ENCODE measurements at regions not wholly inside any gene's neighbourhood (a gene's known extent, or its start where the extent isn't known, plus 50 kb on each side); places are given as distances from the start of the nearest gene placed in this dataset.

DNA sequence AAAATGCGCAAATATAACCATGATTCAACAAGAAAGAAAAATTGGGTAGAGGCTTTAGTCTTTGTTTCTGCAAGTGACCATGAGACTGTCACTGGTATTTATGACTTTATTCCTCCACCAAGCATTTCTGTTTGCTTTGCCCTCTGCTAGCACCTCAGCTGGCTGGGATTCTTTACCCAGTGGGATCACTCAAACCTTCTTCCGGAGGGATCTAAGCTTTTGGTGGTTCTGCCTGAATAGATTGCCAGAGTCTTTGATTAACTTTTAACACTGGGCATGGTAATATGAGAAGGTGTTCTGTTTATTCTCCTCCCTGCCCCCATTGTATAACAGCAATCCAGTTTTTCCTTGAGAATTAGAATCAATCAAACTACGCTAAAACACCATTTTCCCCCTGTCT lies 59.1 kb upstream of the FBN2 start:
- Histone ChIP-seq H3K4me3 (ENCODE audit: low read depth in 2 of 2, low read length in 1 of 2) (no peak overlapping the region), H2AFZ (ENCODE audit: low read depth) (no peak overlapping the region), H3K36me3 (replicated peaks in 1 of 2; ENCODE audit: control insufficient read depth in 1 of 2, insufficient read depth in 2 of 2, low read length in 1 of 2) (no peaks in the 10 kb centered on the region), H3K9me3 (no peaks in the 10 kb centered on the region), H3K27me3 (ENCODE audit: insufficient read depth) (no peaks in the 10 kb centered on the region), H3K27ac (ENCODE audit: low read depth in 2 of 2, low read length in 1 of 2) (no peak overlapping the region), H3F3A (replicated peaks; ENCODE audit: insufficient read depth) (no peaks in the 10 kb centered on the region), H3K4me1 (ENCODE audit: control insufficient read depth in 1 of 2, insufficient read depth in 2 of 2, low read depth in 1 of 2, low read length in 1 of 2) (no peaks in the 10 kb centered on the region), H3K9me2 (no peaks in the 10 kb centered on the region), H3K4me2 (no peak overlapping the region), H4K20me1 (ENCODE audit: insufficient read depth) (no peaks in the 10 kb centered on the region), H3K79me2 (ENCODE audit: insufficient read depth) (no peaks in the 10 kb centered on the region), H3K9ac (no peak overlapping the region)
- ChIA-PET POLR2A (no interaction called here), CTCF (no interaction called here)
- TF ChIP-seq SIN3A (IDR thresholded peaks at IDR 0.05; ENCODE audit: borderline replicate concordance, low read depth, low read length) (no peak), SMC3 (IDR thresholded peaks at IDR 0.05; ENCODE audit: low read depth, low read length) (no peak), NFIC (IDR thresholded peaks at IDR 0.05; ENCODE audit: borderline replicate concordance) (no peak), GATA2 (CRISPR knock-in tag; IDR thresholded peaks at IDR 0.05) (no peak), YY1 (IDR thresholded peaks at IDR 0.05; ENCODE audit: low read depth) (no peak), FOXJ3 (CRISPR knock-in tag; IDR thresholded peaks at IDR 0.05) (no peak), RFX5 (IDR thresholded peaks at IDR 0.05; ENCODE audit: low read length) (no peak), ELF1 (IDR thresholded peaks at IDR 0.05) (no peak), POLR2AphosphoS5 (IDR thresholded peaks at IDR 0.05; ENCODE audit: low read depth, low read length) (no peak)
- TF ChIP-seq, protein P1, sequence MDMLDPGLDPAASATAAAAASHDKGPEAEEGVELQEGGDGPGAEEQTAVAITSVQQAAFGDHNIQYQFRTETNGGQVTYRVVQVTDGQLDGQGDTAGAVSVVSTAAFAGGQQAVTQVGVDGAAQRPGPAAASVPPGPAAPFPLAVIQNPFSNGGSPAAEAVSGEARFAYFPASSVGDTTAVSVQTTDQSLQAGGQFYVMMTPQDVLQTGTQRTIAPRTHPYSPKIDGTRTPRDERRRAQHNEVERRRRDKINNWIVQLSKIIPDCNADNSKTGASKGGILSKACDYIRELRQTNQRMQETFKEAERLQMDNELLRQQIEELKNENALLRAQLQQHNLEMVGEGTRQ (IDR thresholded peaks at IDR 0.05; ENCODE audit: borderline replicate concordance, low read depth, low read length) = no peak
- TF ChIP-seq, protein P2, sequence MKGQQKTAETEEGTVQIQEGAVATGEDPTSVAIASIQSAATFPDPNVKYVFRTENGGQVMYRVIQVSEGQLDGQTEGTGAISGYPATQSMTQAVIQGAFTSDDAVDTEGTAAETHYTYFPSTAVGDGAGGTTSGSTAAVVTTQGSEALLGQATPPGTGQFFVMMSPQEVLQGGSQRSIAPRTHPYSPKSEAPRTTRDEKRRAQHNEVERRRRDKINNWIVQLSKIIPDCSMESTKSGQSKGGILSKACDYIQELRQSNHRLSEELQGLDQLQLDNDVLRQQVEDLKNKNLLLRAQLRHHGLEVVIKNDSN (IDR thresholded peaks at IDR 0.05; ENCODE audit: borderline replicate concordance, low read depth) = no peak
- TF ChIP-seq, protein P3, sequence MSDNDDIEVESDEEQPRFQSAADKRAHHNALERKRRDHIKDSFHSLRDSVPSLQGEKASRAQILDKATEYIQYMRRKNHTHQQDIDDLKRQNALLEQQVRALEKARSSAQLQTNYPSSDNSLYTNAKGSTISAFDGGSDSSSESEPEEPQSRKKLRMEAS (IDR thresholded peaks at IDR 0.05; ENCODE audit: low read depth) = no peak
- DNase-seq = no peak
- 16% methylated on average over 3 of the region's 3 CpGs for WGBS (ENCODE audit: low lambda C conversion rate)

DNA sequence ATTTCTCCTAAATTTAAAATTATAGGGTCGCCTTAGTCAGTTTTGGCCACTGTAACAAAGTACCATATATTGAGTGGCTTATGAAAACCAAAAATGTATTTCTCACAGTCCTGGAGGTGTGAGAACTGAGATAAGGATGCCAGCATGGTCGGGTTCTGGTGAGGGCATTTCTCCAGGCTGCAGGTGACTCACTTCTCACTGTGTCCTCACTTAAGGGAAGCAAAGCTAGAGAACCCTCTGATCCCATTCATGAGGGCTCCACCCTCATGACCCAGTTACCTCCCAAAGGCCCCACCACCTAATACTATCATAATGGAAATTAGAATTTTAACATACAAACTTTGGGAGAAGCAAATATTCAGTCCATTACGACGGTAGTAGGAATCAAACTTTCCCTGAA lies 75.1 kb upstream of the FBN2 start:
- H2AFZ ChIP-seq (ENCODE audit: low read depth) = no peak overlapping the region
- TF ChIP-seq MXI1 (IDR thresholded peaks at IDR 0.05; ENCODE audit: low read depth, low read length) = no peak
- TF ChIP-seq, protein P2 (IDR thresholded peaks at IDR 0.05; ENCODE audit: borderline replicate concordance, low read depth) = no peak
- TF ChIP-seq EP300 (IDR thresholded peaks at IDR 0.05; ENCODE audit: borderline replicate concordance in 1 of 2, low read depth in 1 of 2, low read length in 1 of 2) = no peak
- no peak for TF ChIP-seq MEF2A (IDR thresholded peaks at IDR 0.05; ENCODE audit: borderline replicate concordance, low read depth)
- no peak for TF ChIP-seq GABPA (IDR thresholded peaks at IDR 0.05; ENCODE audit: low read depth)
- TF ChIP-seq FOXJ3 (CRISPR knock-in tag; IDR thresholded peaks at IDR 0.05) = no peak
- TF ChIP-seq POLR2AphosphoS5 (IDR thresholded peaks at IDR 0.05; ENCODE audit: low read depth, low read length) = no peak
- TF ChIP-seq RFX5 (IDR thresholded peaks at IDR 0.05; ENCODE audit: low read length) = no peak
- TF ChIP-seq NFIC (IDR thresholded peaks at IDR 0.05; ENCODE audit: borderline replicate concordance) = no peak
- no peak for TF ChIP-seq RAD21 (IDR thresholded peaks at IDR 0.05; ENCODE audit: low read length)
- TF ChIP-seq, protein P1 (IDR thresholded peaks at IDR 0.05; ENCODE audit: borderline replicate concordance, low read depth, low read length) = no peak
- no peak for TF ChIP-seq FOXM1 (IDR thresholded peaks at IDR 0.05; ENCODE audit: low read depth)
- TF ChIP-seq TEAD4 (IDR thresholded peaks at IDR 0.05; ENCODE audit: borderline replicate concordance, insufficient read depth) = no peak
- TF ChIP-seq, protein P4, sequence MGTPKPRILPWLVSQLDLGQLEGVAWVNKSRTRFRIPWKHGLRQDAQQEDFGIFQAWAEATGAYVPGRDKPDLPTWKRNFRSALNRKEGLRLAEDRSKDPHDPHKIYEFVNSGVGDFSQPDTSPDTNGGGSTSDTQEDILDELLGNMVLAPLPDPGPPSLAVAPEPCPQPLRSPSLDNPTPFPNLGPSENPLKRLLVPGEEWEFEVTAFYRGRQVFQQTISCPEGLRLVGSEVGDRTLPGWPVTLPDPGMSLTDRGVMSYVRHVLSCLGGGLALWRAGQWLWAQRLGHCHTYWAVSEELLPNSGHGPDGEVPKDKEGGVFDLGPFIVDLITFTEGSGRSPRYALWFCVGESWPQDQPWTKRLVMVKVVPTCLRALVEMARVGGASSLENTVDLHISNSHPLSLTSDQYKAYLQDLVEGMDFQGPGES (IDR thresholded peaks at IDR 0.05; ENCODE audit: low read depth, low read length) = no peak
- TF ChIP-seq JUND (IDR thresholded peaks at IDR 0.05) = no peak
- TF ChIP-seq GATA2 (CRISPR knock-in tag; IDR thresholded peaks at IDR 0.05) = no peak
- no peak for TF ChIP-seq NRF1 (IDR thresholded peaks at IDR 0.05; ENCODE audit: low read depth, low read length)
- TF ChIP-seq EZH2phosphoT487 (IDR thresholded peaks at IDR 0.05; ENCODE audit: borderline replicate concordance, low read depth) = no peak
- no peak for TF ChIP-seq SIN3A (IDR thresholded peaks at IDR 0.05; ENCODE audit: borderline replicate concordance, low read depth, low read length)
- no peak for TF ChIP-seq YY1 (IDR thresholded peaks at IDR 0.05; ENCODE audit: low read depth)
- H3K27ac ChIP-seq (ENCODE audit: low read depth in 2 of 2, low read length in 1 of 2) = no peak overlapping the region
- H4K20me1 ChIP-seq (ENCODE audit: insufficient read depth) = no peaks in the 10 kb centered on the region
- 12% methylated on average over 4 of the region's 4 CpGs for WGBS (ENCODE audit: low lambda C conversion rate)
- no peaks in the 10 kb centered on the region for H3K79me2 ChIP-seq (ENCODE audit: insufficient read depth)
- no peaks in the 10 kb centered on the region for H3K9me3 ChIP-seq
- H3K36me3 ChIP-seq (replicated peaks in 1 of 2; ENCODE audit: control insufficient read depth in 1 of 2, insufficient read depth in 2 of 2, low read length in 1 of 2) = no peaks in the 10 kb centered on the region
- no peak overlapping the region for H3K4me3 ChIP-seq (ENCODE audit: low read depth in 2 of 2, low read length in 1 of 2)
- no peak overlapping the region for H3K4me2 ChIP-seq
- H3K9ac ChIP-seq = no peak overlapping the region
- H3F3A ChIP-seq (replicated peaks; ENCODE audit: insufficient read depth) = no peaks in the 10 kb centered on the region
- DNase-seq = no peak
- POLR2A ChIA-PET = no interaction called here
- no peaks in the 10 kb centered on the region for H3K27me3 ChIP-seq (ENCODE audit: insufficient read depth)
- CTCF ChIA-PET = no interaction called here
- no peaks in the 10 kb centered on the region; a peak in 1 of 4 replicates for H3K4me1 ChIP-seq (ENCODE audit: control insufficient read depth in 1 of 2, insufficient read depth in 2 of 2, low read depth in 1 of 2, low read length in 1 of 2)
- no peaks in the 10 kb centered on the region for H3K9me2 ChIP-seq
